ENCODE measurements at regions not wholly inside any gene's neighbourhood (a gene's known extent, or its start where the extent isn't known, plus 50 kb on each side); places are given as distances from the start of the nearest gene placed in this dataset.

- Histone ChIP-seq H3K4me2 (ENCODE audit: insufficient read depth in 1 of 2, low read depth in 2 of 2, low read length in 2 of 2) (no peak overlapping the region), H2BK120ac (replicated peaks; ENCODE audit: low read depth, low read length) (no peak overlapping the region), H2BK12ac (ENCODE audit: low read depth, low read length) (no peak overlapping the region), H2BK5ac (ENCODE audit: low read depth, low read length) (no peak overlapping the region), H2AFZ (ENCODE audit: low read length) (no peak overlapping the region), H2AK5ac (ENCODE audit: low read depth, low read length) (no peak overlapping the region), H4K5ac (ENCODE audit: insufficient read length, low read depth, low read length) (no peak overlapping the region), H3K27ac (ENCODE audit: low read depth, low read length) (no peak overlapping the region), H4K8ac (ENCODE audit: extremely low read depth, insufficient read depth, low read length) (no peak overlapping the region), H3K4me1 (replicated peaks in 1 of 4; ENCODE audit: control insufficient read depth in 3 of 4, insufficient read depth in 4 of 4, low read length in 3 of 4) (no peaks in the 10 kb centered on the region), H3K18ac (ENCODE audit: extremely low read depth, low read length) (no peak overlapping the region), H3K9me3 (ENCODE audit: insufficient read depth in 2 of 2, low read depth in 1 of 2, low read length in 1 of 2) (no peaks in the 10 kb centered on the region), H4K91ac (replicated peaks; ENCODE audit: insufficient read length, low read length) (no peak overlapping the region), H2BK15ac (ENCODE audit: low read length) (no peak overlapping the region), H3K23me2 (ENCODE audit: low read depth, low read length) (no peaks in the 10 kb centered on the region), H3K79me1 (ENCODE audit: low read depth, low read length) (no peaks in the 10 kb centered on the region), H4K20me1 (replicated peaks in 1 of 2; ENCODE audit: control insufficient read depth in 1 of 2, insufficient read depth in 2 of 2, low read length in 2 of 2) (no peaks in the 10 kb centered on the region), H3K4me3 (ENCODE audit: extremely low read depth in 1 of 4, insufficient read depth in 2 of 4, low read depth in 3 of 4, low read length in 4 of 4) (no peak overlapping the region), H3K14ac (ENCODE audit: insufficient read length) (no peak overlapping the region), H3K27me3 (replicated peaks in 1 of 4; ENCODE audit: control insufficient read depth in 3 of 4, extremely low read depth in 1 of 4, insufficient read depth in 3 of 4, low read length in 3 of 4) (no peaks in the 10 kb centered on the region), H3K23ac (ENCODE audit: insufficient read length) (no peak overlapping the region), H3K79me2 (ENCODE audit: control insufficient read depth in 1 of 2, insufficient read depth in 2 of 2, low read length in 2 of 2) (no peaks in the 10 kb centered on the region), H3K4ac (replicated peaks; ENCODE audit: insufficient read length, low read depth, low read length) (no peak overlapping the region), H3K56ac (replicated peaks; ENCODE audit: insufficient read length, low read depth, low read length) (no peak overlapping the region), H2BK20ac (ENCODE audit: low read length) (no peak overlapping the region), H3K36me3 (ENCODE audit: control insufficient read depth in 2 of 4, insufficient read depth in 4 of 4, low read length in 3 of 4) (no peaks in the 10 kb centered on the region), H3K9ac (replicated peaks in 1 of 4; ENCODE audit: extremely low read depth in 1 of 4, low read depth in 3 of 4, low read length in 3 of 4) (no peak overlapping the region)
- FAIRE-seq (no peak), DNase-seq (ENCODE audit: low read depth in 1 of 2, low spot score in 2 of 2) (no peak)
- ChIA-PET POLR2A (ENCODE audit: partially characterized antibody) (no interaction called here), CTCF (ENCODE audit: partially characterized antibody) (interaction anchor here (1.5 kb wide), 1 partner anchor 12 kb away, joined by 4 read pairs; no protein-coding TSS in a partner anchor)
- TF ChIP-seq POU5F1 (IDR thresholded peaks at IDR 0.05; ENCODE audit: low read depth, low read length) = no peak
- no peak for TF ChIP-seq CEBPB (IDR thresholded peaks at IDR 0.05; ENCODE audit: low read depth, low read length)
- no peak for TF ChIP-seq RBBP5 (IDR thresholded peaks at IDR 0.05; ENCODE audit: borderline replicate concordance, low read depth, low read length)
- TF ChIP-seq TEAD4 (IDR thresholded peaks at IDR 0.05; ENCODE audit: low read depth, low read length) = no peak
- TF ChIP-seq RNF2 (IDR thresholded peaks at IDR 0.05; ENCODE audit: borderline replicate concordance, low read depth, low read length, missing control alignments, poor library complexity, severe bottlenecking) = no peak
- TF ChIP-seq POLR2A (IDR thresholded peaks at IDR 0.05; ENCODE audit: control extremely low read depth in 1 of 2, low read depth in 2 of 2, low read length in 2 of 2) = no peak
- WGBS, 2 experiments (ENCODE audit: extremely low coverage in 1 of 2, insufficient coverage in 1 of 2, insufficient read length in 1 of 2, insufficient replicate concordance in 2 of 2, low coverage in 1 of 2, low lambda C conversion rate in 2 of 2, missing lambda C conversion rate in 1 of 2) = 83% methylated on average over 1 of the region's 1 CpG; no CpG with 5 or more reads in 1 of the 2 experiments
Measured at GRCh38 chr1:60342569-60342968, 269.0 kb upstream of the C1orf87 start.
